NAMALWA (cell line): ENCODE measurements at regions not wholly inside any gene's neighbourhood (a gene's known extent, or its start where the extent isn't known, plus 50 kb on each side); places are given as distances from the start of the nearest gene placed in this dataset.

Source experiments
- DNase-seq: peaks from one replicate; pipeline ENCODE4 v3.0.0-alpha.2; 2015; ENCODE audit warnings: low spot score

- no peak for DNase-seq
These were observed 168.3 kb downstream of the AREG start for GRCh38 chr4:74613266-74613665.

GRCh38 chr4:74615411-74615810 lies 170.5 kb downstream of the AREG start:
- no peak for DNase-seq

- DNase-seq = no peak
These were observed 173.2 kb downstream of the AREG start for GRCh38 chr4:74618166-74618565.

- no peak for DNase-seq
These were observed 173.7 kb downstream of the AREG start for GRCh38 chr4:74618659-74619058.

GRCh38 chr4:74619931-74620702 lies 174.2 kb downstream of the BTC start:
- DNase-seq = no peak

DNA sequence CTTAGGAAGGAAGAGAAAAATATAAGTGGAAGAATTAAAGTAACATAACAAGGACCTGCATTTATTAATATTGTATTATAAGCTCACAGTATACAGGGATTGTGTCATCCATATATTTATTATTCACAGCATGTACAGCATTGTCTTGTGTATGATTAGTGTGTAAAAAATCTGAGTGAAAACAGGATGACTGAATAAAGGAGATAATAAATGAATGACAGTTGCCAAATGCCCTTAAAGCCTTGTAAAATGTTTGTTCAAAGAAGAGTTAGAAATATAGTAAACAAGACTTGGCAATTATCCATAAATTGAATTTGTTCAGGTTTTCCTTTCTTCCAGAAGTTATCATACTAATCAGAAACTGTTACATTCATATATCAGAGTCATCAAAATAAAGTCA lies 172.7 kb downstream of the BTC start:
- no peak for DNase-seq

GRCh38 chr4:74623041-74623440 lies 171.3 kb downstream of the BTC start:
- peak; percentile 65 for DNase-seq

DNA sequence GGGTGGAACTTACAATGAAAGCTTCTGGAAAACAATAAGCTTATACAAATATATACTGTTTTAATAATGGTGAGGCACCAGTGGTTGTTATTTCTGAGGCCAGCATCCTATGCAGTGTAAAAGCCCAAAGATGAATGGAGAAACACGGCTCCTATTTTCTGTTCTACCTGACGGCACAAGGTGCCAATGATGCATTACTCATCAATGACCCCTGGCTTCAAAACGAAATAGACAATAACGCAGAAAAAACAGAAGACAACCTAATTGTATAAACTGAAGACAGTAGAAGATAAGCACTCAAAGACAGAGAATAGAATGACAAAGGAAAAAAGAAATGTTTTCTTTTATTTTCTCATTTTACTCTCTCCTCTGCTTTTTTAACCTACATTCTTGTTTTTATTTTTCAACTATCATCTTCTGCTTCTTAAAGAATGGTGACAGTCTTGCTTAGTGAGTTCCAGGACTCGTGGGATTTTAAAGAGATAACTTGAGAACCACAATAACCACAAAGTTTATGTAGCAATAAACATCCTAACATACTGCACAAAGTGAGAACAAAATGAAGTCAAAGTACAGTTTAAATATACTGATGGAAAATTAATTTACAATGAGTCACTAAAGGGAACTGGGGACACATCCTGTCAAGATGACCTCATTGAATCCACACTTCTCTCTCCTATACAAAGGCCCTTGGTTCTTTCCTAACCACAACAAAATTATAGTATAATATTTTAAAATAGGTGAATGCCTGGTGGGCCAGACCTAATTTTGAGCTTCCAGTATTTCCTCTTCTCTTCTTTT lies 169.8 kb downstream of the BTC start:
- no peak for DNase-seq

DNA sequence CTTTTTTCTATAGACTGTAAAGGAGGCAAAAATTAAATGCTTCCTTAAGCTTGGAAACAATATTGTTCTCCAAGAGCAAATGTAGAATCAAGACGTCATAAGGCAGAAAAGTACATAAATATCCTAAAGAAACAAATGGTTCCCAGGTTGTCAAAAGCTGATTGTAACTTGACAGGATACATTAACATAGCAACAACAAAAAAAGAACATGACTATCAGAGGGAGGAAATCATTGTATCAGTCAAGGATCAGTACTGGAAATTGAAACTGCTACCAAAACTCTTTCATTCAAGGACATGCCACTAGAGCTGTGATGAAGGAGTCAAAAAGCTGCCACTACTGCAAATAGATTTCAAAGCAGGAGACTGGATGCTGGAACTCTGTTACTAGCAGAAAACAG lies 168.3 kb downstream of the BTC start:
- DNase-seq = no peak

GRCh38 chr4:74627093-74627492 lies 167.2 kb downstream of the BTC start:
- DNase-seq = no peak

DNA sequence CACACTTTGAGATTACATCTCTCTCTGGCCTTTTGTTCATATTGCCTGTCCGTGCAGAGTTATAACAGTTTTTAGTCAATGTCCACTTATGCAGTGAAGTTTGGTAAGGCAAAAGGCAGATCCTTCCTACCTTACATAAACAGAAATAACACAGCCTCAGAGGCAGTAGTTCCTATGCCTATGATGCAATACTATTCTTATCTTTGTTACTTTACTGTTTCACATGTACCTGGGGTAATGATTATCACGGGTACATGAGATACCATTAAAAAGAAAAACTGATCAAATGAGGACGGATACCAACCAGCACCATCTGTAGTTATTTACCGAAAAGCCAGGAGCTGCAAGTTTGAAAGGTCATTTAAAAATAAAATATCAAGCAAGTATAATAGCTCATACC lies 166.8 kb downstream of the BTC start:
- DNase-seq = no peak

- DNase-seq = no peak
These were observed 165.3 kb downstream of the BTC start for GRCh38 chr4:74628852-74629620.

- DNase-seq = no peak
These were observed 163.8 kb downstream of the BTC start for GRCh38 chr4:74630551-74630950.

GRCh38 chr4:74631338-74631737 lies 163.0 kb downstream of the BTC start:
- DNase-seq = no peak

DNA sequence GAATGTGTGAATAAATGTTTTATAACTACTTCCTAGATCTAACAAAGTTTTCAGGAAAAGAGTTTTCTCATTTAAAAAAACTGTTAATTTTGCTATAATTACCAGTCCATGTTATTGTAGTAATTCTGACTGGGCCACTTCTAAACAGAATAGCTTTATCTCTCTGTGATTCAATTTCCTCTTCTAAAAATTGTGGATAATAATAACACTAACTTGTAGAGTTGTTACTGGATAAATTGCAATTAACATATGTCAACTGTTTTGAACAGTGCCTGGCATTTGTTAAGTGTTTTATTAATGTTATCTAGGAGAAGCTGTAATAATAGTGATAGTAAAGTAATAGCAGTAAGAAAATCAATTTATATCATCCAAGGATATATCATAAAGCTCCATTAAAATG lies 162.3 kb downstream of the BTC start:
- no peak for DNase-seq

DNA sequence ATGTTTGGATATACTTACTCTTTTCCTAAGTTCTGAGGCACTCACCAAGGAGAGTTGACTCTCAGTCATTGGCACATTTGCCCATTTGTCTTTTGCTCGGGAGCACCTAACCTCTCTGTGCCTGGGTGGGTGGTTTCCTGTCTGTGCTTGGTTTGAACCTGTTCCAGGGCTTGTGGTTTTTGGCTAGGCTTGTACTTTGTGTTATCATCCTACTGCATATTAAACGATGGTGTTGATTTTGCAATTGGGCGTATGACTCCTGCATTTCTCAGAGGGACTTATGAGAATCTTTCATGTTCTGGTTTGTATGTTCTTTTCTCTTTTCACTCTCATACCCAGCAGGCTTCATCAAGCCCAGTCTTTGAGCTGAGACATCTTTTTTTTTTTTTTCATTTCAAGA lies 161.7 kb downstream of the BTC start:
- no peak for DNase-seq

- no peak for DNase-seq
These were observed 159.2 kb downstream of the BTC start for GRCh38 chr4:74635074-74635473.

- no peak for DNase-seq
These were observed 158.7 kb downstream of the BTC start for GRCh38 chr4:74635490-74636123.

GRCh38 chr4:74638001-74638400 lies 156.3 kb downstream of the BTC start:
- DNase-seq = no peak

- DNase-seq = no peak
These were observed 155.6 kb downstream of the BTC start for GRCh38 chr4:74638689-74639088.

DNA sequence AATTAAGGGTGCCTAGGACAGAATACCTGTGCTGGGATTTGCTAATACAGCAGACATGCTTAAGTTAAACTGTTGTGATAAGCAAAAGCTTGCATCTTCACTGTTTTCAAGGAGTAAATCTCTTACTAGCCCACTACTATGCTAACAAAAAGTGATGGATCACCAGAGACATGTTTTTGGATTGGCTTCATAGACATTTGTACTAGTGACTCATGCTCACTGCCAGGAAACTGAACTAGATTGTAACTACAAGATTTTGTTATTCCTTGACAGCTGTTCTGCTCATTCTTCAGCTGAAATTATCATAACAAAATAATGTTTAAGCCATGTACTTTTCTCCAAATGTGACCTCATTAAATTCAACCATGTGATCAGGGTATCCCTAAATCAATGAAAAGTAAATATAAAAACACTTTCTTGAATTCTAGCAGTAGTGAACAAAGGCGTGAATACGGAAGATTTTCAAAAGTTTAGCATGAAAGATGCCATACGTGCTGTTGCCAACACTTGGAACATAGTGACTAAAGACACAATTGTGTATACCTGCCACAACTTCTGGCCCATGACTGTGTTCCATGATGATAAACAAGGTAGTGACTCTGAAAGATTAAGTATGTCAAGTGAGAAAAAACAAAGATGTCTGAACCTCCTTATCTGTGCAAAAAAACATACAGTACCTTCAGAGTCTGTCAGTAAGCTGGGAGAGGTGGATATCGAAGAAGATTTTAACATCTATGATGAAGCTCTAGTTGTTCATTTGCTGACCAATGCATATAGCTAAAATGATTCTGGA lies 154.0 kb downstream of the BTC start:
- no peak for DNase-seq
